DOHH2 (cell line): ENCODE measurements at regions not wholly inside any gene's neighbourhood (a gene's known extent, or its start where the extent isn't known, plus 50 kb on each side); places are given as distances from the start of the nearest gene placed in this dataset.

Source experiments
- CTCF ChIP-seq: fragments of 200-600 bp; sonication (generic); IDR thresholded peaks from one replicate; pipeline ENCODE4 v1.5.1; 2014; ENCODE audit warnings: antibody characterized with exemption, mild to moderate bottlenecking, low read depth, low read length; ENCODE audit not compliant: poor library complexity, severe bottlenecking
- EZH2phosphoT487 ChIP-seq: fragments of 200-600 bp; sonication (generic); IDR thresholded peaks from 2 replicates; pipeline ENCODE4 v1.6.1; 2017; ENCODE audit warnings: borderline replicate concordance, mild to moderate bottlenecking, antibody characterized with exemption, low read length, moderate library complexity, mixed read lengths

- TF ChIP-seq CTCF (no peak), EZH2phosphoT487 (no peak)
Observed at GRCh38 chr20:63125581-63125837, 90.4 kb downstream of the YTHDF1 start.
